HG02763 (cell line): ENCODE measurements at regions not wholly inside any gene's neighbourhood (a gene's known extent, or its start where the extent isn't known, plus 50 kb on each side); places are given as distances from the start of the nearest gene placed in this dataset.

Experiments used
- ATAC-seq: cut with Tn5 transposase; IDR thresholded peaks from one replicate; pipeline ENCODE4 v1.9.1; 2021; ENCODE audit warnings: mild to moderate bottlenecking, moderate library complexity; ENCODE audit not compliant: unreplicated experiment

- ATAC-seq, result no peak
Observed at GRCh38 chr5:31100047-31100575, 93.4 kb upstream of the CDH6 start.

- no peak for ATAC-seq
Observed at GRCh38 chr5:31098811-31099210, 94.7 kb upstream of the CDH6 start.

DNA sequence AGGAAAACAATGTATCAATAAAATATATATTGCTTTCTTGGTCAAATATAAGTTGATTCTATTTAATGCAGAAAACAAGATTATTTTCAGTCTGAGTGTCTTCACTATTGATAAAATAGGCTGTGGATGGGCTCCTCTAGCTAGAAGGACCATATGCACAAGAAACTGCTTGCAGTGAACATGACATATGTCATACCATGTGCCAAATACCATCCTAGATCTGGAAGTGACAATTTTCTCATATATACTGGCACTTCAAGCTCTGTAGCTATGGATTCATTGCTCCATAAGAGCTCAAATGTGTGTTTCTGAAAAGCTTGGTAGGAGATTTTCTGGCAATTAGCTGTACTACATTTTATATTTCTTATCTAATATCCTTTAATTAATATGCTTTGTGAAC lies 95.6 kb upstream of the CDH6 start:
- ATAC-seq, result no peak

DNA sequence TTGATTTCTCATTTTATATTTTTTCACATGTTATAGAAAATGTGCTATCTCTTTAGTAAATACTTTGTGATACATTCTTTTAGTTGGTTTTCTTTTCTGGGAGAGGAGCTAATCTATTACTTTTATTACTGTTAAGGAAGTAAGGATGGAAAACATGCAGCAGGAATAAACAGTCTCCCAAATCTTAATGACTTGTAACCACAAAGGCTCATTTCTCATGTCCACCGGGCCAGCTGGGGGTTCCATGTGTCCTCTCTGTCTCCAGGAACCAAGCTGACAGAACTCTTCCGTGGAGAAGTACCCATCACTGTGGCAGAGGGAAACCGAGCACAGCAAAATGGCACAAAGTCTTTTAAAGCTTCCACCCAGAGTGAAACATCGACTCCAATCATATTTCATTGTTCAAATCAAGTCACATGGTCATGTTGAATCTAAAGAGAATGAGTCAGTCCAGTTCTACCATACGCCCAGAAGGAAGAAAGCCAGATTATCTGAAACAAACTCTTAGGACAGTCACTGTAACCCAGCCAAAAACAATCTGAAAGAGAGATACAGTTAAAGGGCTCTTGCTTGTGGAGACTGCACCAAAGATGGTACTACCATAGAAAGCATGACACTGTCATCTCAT lies 97.1 kb upstream of the CDH6 start:
- ATAC-seq, result no peak

GRCh38 chr5:31095796-31096195 lies 97.7 kb upstream of the CDH6 start:
- ATAC-seq, result no peak

- ATAC-seq, result no peak
Observed at GRCh38 chr5:31091501-31091900, 102.0 kb upstream of the CDH6 start.

GRCh38 chr5:31090467-31090866 lies 103.0 kb upstream of the CDH6 start:
- ATAC-seq, result no peak

DNA sequence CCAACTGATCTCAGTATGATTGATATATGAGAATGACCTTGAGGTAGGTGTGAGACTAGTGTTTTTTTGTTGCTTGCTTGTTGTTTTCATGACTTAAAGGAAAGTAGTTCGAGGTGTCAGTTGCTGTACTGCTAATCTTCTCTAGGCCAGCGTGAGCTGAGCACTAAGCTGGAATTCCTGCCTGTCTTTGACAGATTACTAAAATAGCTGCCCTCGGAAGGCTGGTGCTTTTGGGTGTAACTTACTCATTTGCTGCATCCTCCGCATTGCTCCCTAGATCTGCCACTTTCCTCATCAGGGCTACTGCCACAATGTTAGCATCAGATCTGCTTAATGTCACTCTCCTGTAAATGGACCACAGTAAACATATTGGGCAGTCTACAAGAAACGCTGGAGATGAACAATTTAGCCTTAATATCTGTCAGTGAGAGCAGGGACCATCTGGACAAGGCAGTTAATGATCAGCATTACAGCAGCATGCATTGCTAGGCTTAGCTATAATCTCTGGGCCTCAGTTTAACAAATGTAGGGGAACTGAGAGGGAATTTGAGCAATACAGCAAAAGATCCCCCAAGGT lies 106.6 kb upstream of the CDH6 start:
- no peak for ATAC-seq

DNA sequence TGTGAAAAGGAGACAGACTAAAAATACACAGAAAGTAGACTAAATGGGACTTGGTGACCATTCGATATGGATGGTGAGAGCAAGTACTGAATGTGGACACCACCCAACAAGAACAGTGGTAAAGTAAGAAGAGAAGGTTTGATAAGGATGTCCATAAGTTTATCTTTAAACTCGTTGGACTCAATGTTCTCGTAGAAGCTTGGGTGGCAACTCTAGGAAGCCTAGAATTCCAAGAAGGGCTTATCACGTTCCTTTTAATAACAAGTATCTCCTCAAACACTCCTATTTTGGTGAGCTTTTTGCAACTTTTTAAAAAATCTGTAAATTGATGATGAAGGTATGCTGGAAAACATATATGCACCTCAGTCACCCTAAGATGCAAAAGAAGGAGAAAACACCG lies 108.6 kb upstream of the CDH6 start:
- no peak for ATAC-seq

DNA sequence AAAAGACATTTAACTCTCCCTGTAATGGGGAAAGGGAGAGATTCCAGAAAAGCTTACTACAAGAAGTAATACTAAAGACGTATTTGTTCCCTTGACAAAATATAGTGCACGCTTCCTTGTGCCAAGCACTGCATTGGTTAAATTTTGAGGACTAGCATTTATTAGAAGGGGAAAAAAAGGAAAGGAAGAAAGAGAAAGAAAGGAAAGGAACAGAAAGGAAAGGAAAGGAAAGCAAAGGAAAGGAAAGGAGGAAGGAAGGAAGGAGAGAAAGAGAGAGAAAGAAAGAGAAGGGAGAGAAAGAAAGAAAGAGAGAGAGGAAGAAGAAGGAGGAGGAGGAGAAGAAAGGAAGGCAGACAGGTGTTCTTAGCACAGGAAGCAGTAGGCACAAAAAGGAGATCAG lies 110.1 kb upstream of the CDH6 start:
- no peak for ATAC-seq

- ATAC-seq, result no peak
Observed at GRCh38 chr5:31079668-31080067, 113.8 kb upstream of the CDH6 start.

GRCh38 chr5:31078956-31079355 lies 114.5 kb upstream of the CDH6 start:
- ATAC-seq, result no peak

GRCh38 chr5:31075981-31076380 lies 117.5 kb upstream of the CDH6 start:
- no peak for ATAC-seq

GRCh38 chr5:31068287-31068686 lies 125.2 kb upstream of the CDH6 start:
- ATAC-seq, result no peak

GRCh38 chr5:31066655-31067328 lies 126.7 kb upstream of the CDH6 start:
- no peak for ATAC-seq

DNA sequence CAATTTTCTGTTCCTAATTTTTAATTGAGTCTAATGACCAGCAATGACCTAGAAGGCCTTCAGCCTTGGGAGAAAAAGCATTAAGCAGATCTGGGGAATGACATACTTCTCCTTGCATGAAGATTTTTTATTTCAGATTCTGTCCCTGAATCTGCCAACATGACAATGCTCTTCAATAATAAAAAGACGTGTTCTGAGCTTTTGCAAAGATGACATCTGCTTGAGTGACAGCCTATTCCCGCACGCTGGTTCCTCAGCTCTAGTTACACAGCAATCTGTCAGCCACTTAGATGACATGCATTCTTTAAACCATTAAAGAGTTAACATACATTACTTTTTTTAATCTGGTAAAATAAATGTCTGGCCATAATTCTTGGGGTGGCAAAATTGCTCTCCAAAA lies 129.3 kb upstream of the CDH6 start:
- no peak for ATAC-seq

GRCh38 chr5:31062902-31063580 lies 130.4 kb upstream of the CDH6 start:
- no peak for ATAC-seq

GRCh38 chr5:31059889-31060288 lies 133.6 kb upstream of the CDH6 start:
- no peak for ATAC-seq

- no peak for ATAC-seq
Observed at GRCh38 chr5:31054453-31054852, 139.0 kb upstream of the CDH6 start.

GRCh38 chr5:31052937-31053658 lies 140.4 kb upstream of the CDH6 start:
- ATAC-seq, result no peak

GRCh38 chr5:31051316-31051715 lies 142.2 kb upstream of the CDH6 start:
- ATAC-seq, result no peak
